Gastroesophageal sphincter (tissue), 4 donors: ENCODE measurements at regions not wholly inside any gene's neighbourhood (a gene's known extent, or its start where the extent isn't known, plus 50 kb on each side); places are given as distances from the start of the nearest gene placed in this dataset.

Experiments
- ATAC-seq: fragments of 150-250 bp; one replicate; pipeline ENCODE4 v1.9.1; 2016; ENCODE audit warnings: mild to moderate bottlenecking, moderate library complexity
- H3K27ac ChIP-seq, 4 donors: fragments of 200-600 bp; sonication (generic) in 3 of 4; 1 replicate in 3 of 4; 2 replicates in 1 of 4; pipeline ENCODE4 v1.5.1; 2016 to 2019
- H3K27me3 ChIP-seq: fragments of 200-600 bp; sonication (generic); one replicate; pipeline ENCODE4 v1.5.1; 2019
- H3K36me3 ChIP-seq, 2 donors: fragments of 200-600 bp; sonication (generic); one replicate each; pipeline ENCODE4 v1.5.1; 2019; ENCODE audit warnings: control low read depth in 1 of 2
- H3K4me1 ChIP-seq, 3 donors: fragments of 200-600 bp; sonication (generic); 1 replicate in 2 of 3; 2 replicates in 1 of 3; pipeline ENCODE4 v1.5.1; 2016 to 2019; ENCODE audit warnings: control low read depth in 2 of 3
- H3K4me3 ChIP-seq, 2 donors: fragments of 200-600 bp; sonication (generic); one replicate each; pipeline ENCODE4 v1.5.1; 2019; ENCODE audit warnings: mild to moderate bottlenecking in 1 of 2, moderate library complexity in 1 of 2
- H3K9me3 ChIP-seq, 3 donors: fragments of 200-600 bp; sonication (generic); one replicate each; pipeline ENCODE4 v1.5.1; 2017 to 2019; ENCODE audit warnings: control low read depth in 2 of 3
- CTCF ChIP-seq, 4 experiments: fragments of 200-600 bp in 2 of 4; fragments of 450-650 bp in 2 of 4; sonication (generic) in 1 of 4; IDR thresholded peaks; one replicate each; pipeline ENCODE4 v1.5.1; 2017 to 2019; ENCODE audit warnings: antibody characterized with exemption in 4 of 4, mild to moderate bottlenecking in 2 of 4, moderate library complexity in 2 of 4
- EP300 ChIP-seq: sonication (generic); formaldehyde crosslinking; IDR thresholded peaks from one replicate; pipeline ENCODE4 v1.6.1; 2017; ENCODE audit warnings: antibody characterized with exemption, mild to moderate bottlenecking
- POLR2A ChIP-seq, 2 donors: fragments of 450-650 bp; IDR thresholded peaks; one replicate each; pipeline ENCODE4 v1.6.1; 2017; ENCODE audit warnings: antibody characterized with exemption in 2 of 2, mild to moderate bottlenecking in 2 of 2, moderate library complexity in 1 of 2
- POLR2AphosphoS5 ChIP-seq: sonication (generic); formaldehyde crosslinking; IDR thresholded peaks from one replicate; pipeline ENCODE4 v1.6.1; 2017; ENCODE audit warnings: antibody characterized with exemption
- WGBS, 2 donors: methylation state at CpG; one replicate each; pipeline ENCODE4 v1.1.5; 2018; ENCODE audit warnings: low coverage in 1 of 2; 5-methylcytosine and 5-hydroxymethylcytosine counted together

- no peak for ATAC-seq
These were observed 1355.7 kb upstream of the ADGRL2 start for GRCh38 chr1:80445033-80445432.

GRCh38 chr1:80444171-80444570, 1356.6 kb upstream of the ADGRL2 start:
- no peak for TF ChIP-seq CTCF (IDR thresholded peaks at IDR 0.05)
- no peak for TF ChIP-seq POLR2AphosphoS5
- TF ChIP-seq POLR2A (IDR thresholded peaks at IDR 0.05): no peak
- TF ChIP-seq EP300: no peak
- no peaks in the 10 kb centered on the region for H3K36me3 ChIP-seq
- no peak overlapping the region for H3K4me3 ChIP-seq
- no peak for ATAC-seq
- H3K4me1 ChIP-seq: peaks cover 0 to 8% (median 0%) of the 10 kb centered on the region in 3 donors
- WGBS, 2 donors: 93% methylated on average over 3 of the region's 3 CpGs
- no peak overlapping the region for H3K27ac ChIP-seq
- no peaks in the 10 kb centered on the region for H3K27me3 ChIP-seq
- no peaks in the 10 kb centered on the region for H3K9me3 ChIP-seq

More at GRCh38 chr1:80445033-80445432, 1355.7 kb upstream of the ADGRL2 start:
- 47 to 71% methylated on average over 3 to 4 of the region's 4 CpGs for WGBS, 2 donors
- Histone ChIP-seq H3K27me3 (no peaks in the 10 kb centered on the region), H3K4me1 (peaks cover 0 to 8% (median 0%) of the 10 kb centered on the region in 3 donors), H3K27ac (no peak overlapping the region), H3K4me3 (no peak overlapping the region), H3K9me3 (no peaks in the 10 kb centered on the region), H3K36me3 (no peaks in the 10 kb centered on the region)
- TF ChIP-seq EP300 (no peak), CTCF (IDR thresholded peaks at IDR 0.05) (no peak), POLR2AphosphoS5 (no peak), POLR2A (IDR thresholded peaks at IDR 0.05) (no peak)

GRCh38 chr1:80441664-80442063, 1359.1 kb upstream of the ADGRL2 start:
- H3K4me3 ChIP-seq: no peak overlapping the region
- no peak for ATAC-seq
- 81 to 91% methylated on average over 4 to 7 of the region's 7 CpGs for WGBS, 2 donors
- no peaks in the 10 kb centered on the region for H3K9me3 ChIP-seq
- H3K4me1 ChIP-seq: no peaks in the 10 kb centered on the region
- H3K36me3 ChIP-seq: no peaks in the 10 kb centered on the region
- no peak overlapping the region for H3K27ac ChIP-seq
- no peaks in the 10 kb centered on the region for H3K27me3 ChIP-seq
- TF ChIP-seq POLR2AphosphoS5 (no peak), EP300 (no peak), CTCF (IDR thresholded peaks at IDR 0.05) (no peak)

- H3K9me3 ChIP-seq: no peaks in the 10 kb centered on the region
- H3K4me1 ChIP-seq: no peaks in the 10 kb centered on the region
- 80 to 100% methylated on average over 1 of the region's 1 CpG for WGBS, 2 donors
- H3K27ac ChIP-seq: no peak overlapping the region
- TF ChIP-seq POLR2AphosphoS5: no peak
- TF ChIP-seq POLR2A (IDR thresholded peaks at IDR 0.05): no peak
- TF ChIP-seq EP300: no peak
- TF ChIP-seq CTCF (IDR thresholded peaks at IDR 0.05): no peak
- H3K4me3 ChIP-seq: no peak overlapping the region
- no peak for ATAC-seq
- H3K36me3 ChIP-seq: no peaks in the 10 kb centered on the region
- no peaks in the 10 kb centered on the region for H3K27me3 ChIP-seq
These were observed 1363.9 kb upstream of the ADGRL2 start for GRCh38 chr1:80436851-80437250.

- no peaks in the 10 kb centered on the region for H3K36me3 ChIP-seq
- H3K4me3 ChIP-seq: no peak overlapping the region
- H3K27ac ChIP-seq: no peak overlapping the region
- no peaks in the 10 kb centered on the region for H3K27me3 ChIP-seq
- H3K9me3 ChIP-seq: no peaks in the 10 kb centered on the region
- 67 to 72% methylated on average over 3 of the region's 3 CpGs for WGBS, 2 donors
- H3K4me1 ChIP-seq: no peaks in the 10 kb centered on the region
- ATAC-seq: no peak
- TF ChIP-seq POLR2AphosphoS5 (no peak), EP300 (no peak), POLR2A (IDR thresholded peaks at IDR 0.05) (no peak), CTCF (IDR thresholded peaks at IDR 0.05) (no peak)
These were observed 1372.9 kb upstream of the ADGRL2 start for GRCh38 chr1:80427881-80428280.
